ENCODE measurements at regions not wholly inside any gene's neighbourhood (a gene's known extent, or its start where the extent isn't known, plus 50 kb on each side); places are given as distances from the start of the nearest gene placed in this dataset.

DNA sequence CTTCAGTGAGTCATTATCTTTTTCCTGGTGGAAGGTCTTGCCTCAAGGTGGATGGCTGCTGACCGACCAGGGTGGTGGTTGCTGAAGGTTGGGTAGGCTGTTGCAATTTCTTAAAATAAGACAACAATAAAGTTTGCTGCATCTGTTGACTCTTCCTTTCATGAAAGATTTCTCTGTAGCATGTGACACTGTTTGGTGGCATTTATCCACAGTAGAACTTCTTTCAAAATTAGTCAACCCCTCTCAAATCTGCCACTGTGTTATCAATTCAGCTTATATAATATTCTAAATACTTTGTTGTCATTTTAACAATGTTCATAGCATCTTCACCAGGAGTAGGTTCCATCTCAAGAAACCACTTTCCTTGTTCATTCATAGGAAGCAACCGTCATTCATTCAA, 66.8 kb upstream of the ATXN1 start:
- TF ChIP-seq, protein P1, sequence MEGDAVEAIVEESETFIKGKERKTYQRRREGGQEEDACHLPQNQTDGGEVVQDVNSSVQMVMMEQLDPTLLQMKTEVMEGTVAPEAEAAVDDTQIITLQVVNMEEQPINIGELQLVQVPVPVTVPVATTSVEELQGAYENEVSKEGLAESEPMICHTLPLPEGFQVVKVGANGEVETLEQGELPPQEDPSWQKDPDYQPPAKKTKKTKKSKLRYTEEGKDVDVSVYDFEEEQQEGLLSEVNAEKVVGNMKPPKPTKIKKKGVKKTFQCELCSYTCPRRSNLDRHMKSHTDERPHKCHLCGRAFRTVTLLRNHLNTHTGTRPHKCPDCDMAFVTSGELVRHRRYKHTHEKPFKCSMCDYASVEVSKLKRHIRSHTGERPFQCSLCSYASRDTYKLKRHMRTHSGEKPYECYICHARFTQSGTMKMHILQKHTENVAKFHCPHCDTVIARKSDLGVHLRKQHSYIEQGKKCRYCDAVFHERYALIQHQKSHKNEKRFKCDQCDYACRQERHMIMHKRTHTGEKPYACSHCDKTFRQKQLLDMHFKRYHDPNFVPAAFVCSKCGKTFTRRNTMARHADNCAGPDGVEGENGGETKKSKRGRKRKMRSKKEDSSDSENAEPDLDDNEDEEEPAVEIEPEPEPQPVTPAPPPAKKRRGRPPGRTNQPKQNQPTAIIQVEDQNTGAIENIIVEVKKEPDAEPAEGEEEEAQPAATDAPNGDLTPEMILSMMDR (IDR thresholded peaks at IDR 0.05), result no peak
- TF ChIP-seq ZSCAN20 (CRISPR knock-in tag; IDR thresholded peaks at IDR 0.05), result no peak
- no peak for TF ChIP-seq RNF2 (IDR thresholded peaks at IDR 0.05; ENCODE audit: borderline replicate concordance, low read depth)
- TF ChIP-seq ZC3H11A (IDR thresholded peaks at IDR 0.05), result no peak
- no peak for TF ChIP-seq HDAC2 (IDR thresholded peaks at IDR 0.05)
- TF ChIP-seq, protein P2, sequence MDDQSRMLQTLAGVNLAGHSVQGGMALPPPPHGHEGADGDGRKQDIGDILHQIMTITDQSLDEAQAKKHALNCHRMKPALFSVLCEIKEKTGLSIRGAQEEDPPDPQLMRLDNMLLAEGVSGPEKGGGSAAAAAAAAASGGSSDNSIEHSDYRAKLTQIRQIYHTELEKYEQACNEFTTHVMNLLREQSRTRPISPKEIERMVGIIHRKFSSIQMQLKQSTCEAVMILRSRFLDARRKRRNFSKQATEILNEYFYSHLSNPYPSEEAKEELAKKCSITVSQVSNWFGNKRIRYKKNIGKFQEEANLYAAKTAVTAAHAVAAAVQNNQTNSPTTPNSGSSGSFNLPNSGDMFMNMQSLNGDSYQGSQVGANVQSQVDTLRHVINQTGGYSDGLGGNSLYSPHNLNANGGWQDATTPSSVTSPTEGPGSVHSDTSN (IDR thresholded peaks at IDR 0.05), result no peak
- no peak for TF ChIP-seq FOSL2 (IDR thresholded peaks at IDR 0.05)
- no peak for TF ChIP-seq FOSL2 (CRISPR knock-in tag; IDR thresholded peaks at IDR 0.05)
- no peak for TF ChIP-seq JUNB (IDR thresholded peaks at IDR 0.05)
- no peak for TF ChIP-seq HOXB13 (CRISPR knock-in tag; IDR thresholded peaks at IDR 0.05; ENCODE audit: low read depth)
- no peak for TF ChIP-seq BHLHE40 (IDR thresholded peaks at IDR 0.05; ENCODE audit: low read depth, low read length)
- no peak for TF ChIP-seq RAD21 (conservative IDR thresholded peaks at IDR 0.05 in 1 of 2, IDR thresholded peaks at IDR 0.05 in 1 of 2)
- no peak for TF ChIP-seq POLR2A (IDR thresholded peaks at IDR 0.05; ENCODE audit: low read length)
- no peak for TF ChIP-seq FOXS1 (CRISPR knock-in tag; IDR thresholded peaks at IDR 0.05)
- no peak for TF ChIP-seq ESRRA (IDR thresholded peaks at IDR 0.05; ENCODE audit: borderline replicate concordance, low read length)
- TF ChIP-seq RCOR1 (IDR thresholded peaks at IDR 0.05; ENCODE audit: low read depth, low read length), result no peak
- no peak for TF ChIP-seq HOXA7 (CRISPR knock-in tag; IDR thresholded peaks at IDR 0.05)
- TF ChIP-seq, protein P3, sequence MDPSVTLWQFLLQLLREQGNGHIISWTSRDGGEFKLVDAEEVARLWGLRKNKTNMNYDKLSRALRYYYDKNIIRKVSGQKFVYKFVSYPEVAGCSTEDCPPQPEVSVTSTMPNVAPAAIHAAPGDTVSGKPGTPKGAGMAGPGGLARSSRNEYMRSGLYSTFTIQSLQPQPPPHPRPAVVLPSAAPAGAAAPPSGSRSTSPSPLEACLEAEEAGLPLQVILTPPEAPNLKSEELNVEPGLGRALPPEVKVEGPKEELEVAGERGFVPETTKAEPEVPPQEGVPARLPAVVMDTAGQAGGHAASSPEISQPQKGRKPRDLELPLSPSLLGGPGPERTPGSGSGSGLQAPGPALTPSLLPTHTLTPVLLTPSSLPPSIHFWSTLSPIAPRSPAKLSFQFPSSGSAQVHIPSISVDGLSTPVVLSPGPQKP (IDR thresholded peaks at IDR 0.05; ENCODE audit: low read depth, low read length), result no peak
- no peak for TF ChIP-seq GATA3 (IDR thresholded peaks at IDR 0.05; ENCODE audit: borderline replicate concordance)
- TF ChIP-seq, protein P4, sequence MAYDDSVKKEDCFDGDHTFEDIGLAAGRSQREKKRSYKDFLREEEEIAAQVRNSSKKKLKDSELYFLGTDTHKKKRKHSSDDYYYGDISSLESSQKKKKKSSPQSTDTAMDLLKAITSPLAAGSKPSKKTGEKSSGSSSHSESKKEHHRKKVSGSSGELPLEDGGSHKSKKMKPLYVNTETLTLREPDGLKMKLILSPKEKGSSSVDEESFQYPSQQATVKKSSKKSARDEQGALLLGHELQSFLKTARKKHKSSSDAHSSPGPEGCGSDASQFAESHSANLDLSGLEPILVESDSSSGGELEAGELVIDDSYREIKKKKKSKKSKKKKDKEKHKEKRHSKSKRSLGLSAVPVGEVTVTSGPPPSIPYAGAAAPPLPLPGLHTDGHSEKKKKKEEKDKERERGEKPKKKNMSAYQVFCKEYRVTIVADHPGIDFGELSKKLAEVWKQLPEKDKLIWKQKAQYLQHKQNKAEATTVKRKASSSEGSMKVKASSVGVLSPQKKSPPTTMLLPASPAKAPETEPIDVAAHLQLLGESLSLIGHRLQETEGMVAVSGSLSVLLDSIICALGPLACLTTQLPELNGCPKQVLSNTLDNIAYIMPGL (CRISPR knock-in tag; IDR thresholded peaks at IDR 0.05; ENCODE audit: borderline replicate concordance), result no peak
- no peak for TF ChIP-seq EHMT2 (IDR thresholded peaks at IDR 0.05; ENCODE audit: low read depth)
- FAIRE-seq, result no peak
- no peaks in the 10 kb centered on the region for H3K9me3 ChIP-seq
- ChIA-PET CTCF (no interaction called here), POLR2A (no interaction called here)
- ATAC-seq, result no peak
- no peak for DNase-seq (ENCODE audit: low read depth in 1 of 2, low spot score in 1 of 2)
- no peak overlapping the region for H3K4me2 ChIP-seq
- H3K27ac ChIP-seq, result no peak overlapping the region
- WGBS (ENCODE audit: missing lambda C conversion rate), result 65% methylated on average over 2 of the region's 2 CpGs
- H3K4me1 ChIP-seq, result no peaks in the 10 kb centered on the region
- H3K4me3 ChIP-seq, result no peak overlapping the region

DNA sequence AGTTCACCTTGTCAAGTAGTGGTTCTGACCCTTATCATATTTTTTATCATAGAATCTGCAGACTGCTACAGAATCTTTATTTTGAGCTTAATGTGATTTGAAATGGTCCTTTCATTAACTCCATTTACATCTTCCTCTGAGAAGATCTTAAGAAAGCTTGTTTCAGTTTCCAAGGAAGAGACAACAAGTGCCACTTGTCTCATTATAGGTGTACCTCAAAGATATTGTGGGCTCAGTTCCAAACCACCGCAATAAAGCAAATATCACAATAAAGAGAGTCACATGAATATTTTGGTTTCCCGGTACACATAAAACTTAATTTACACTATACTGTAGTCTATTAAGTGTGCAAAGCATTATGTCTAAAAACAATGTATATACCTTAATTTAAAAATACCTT, 66.4 kb upstream of the ATXN1 start:
- H3K4me2 ChIP-seq, result no peak overlapping the region
- H3K4me1 ChIP-seq, result no peaks in the 10 kb centered on the region
- H3K4me3 ChIP-seq, result no peak overlapping the region
- FAIRE-seq (no peak), ATAC-seq (no peak), DNase-seq (ENCODE audit: low read depth in 1 of 2, low spot score in 1 of 2) (no peak)
- H3K27ac ChIP-seq, result no peak overlapping the region
- 68% methylated on average over 2 of the region's 2 CpGs for WGBS (ENCODE audit: missing lambda C conversion rate)
- H3K9me3 ChIP-seq, result no peaks in the 10 kb centered on the region
- ChIA-PET CTCF (no interaction called here), POLR2A (no interaction called here)
- TF ChIP-seq, protein P5, sequence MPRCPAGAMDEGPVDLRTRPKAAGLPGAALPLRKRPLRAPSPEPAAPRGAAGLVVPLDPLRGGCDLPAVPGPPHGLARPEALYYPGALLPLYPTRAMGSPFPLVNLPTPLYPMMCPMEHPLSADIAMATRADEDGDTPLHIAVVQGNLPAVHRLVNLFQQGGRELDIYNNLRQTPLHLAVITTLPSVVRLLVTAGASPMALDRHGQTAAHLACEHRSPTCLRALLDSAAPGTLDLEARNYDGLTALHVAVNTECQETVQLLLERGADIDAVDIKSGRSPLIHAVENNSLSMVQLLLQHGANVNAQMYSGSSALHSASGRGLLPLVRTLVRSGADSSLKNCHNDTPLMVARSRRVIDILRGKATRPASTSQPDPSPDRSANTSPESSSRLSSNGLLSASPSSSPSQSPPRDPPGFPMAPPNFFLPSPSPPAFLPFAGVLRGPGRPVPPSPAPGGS (IDR thresholded peaks at IDR 0.05), result no peak
- no peak for TF ChIP-seq HDAC2 (IDR thresholded peaks at IDR 0.05)
- TF ChIP-seq, protein P6, sequence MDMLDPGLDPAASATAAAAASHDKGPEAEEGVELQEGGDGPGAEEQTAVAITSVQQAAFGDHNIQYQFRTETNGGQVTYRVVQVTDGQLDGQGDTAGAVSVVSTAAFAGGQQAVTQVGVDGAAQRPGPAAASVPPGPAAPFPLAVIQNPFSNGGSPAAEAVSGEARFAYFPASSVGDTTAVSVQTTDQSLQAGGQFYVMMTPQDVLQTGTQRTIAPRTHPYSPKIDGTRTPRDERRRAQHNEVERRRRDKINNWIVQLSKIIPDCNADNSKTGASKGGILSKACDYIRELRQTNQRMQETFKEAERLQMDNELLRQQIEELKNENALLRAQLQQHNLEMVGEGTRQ (IDR thresholded peaks at IDR 0.05), result no peak
- TF ChIP-seq RAD21 (conservative IDR thresholded peaks at IDR 0.05 in 1 of 2, IDR thresholded peaks at IDR 0.05 in 1 of 2), result no peak
- TF ChIP-seq CHD2 (IDR thresholded peaks at IDR 0.05; ENCODE audit: low read length, partially characterized antibody), result no peak
- no peak for TF ChIP-seq GATA3 (IDR thresholded peaks at IDR 0.05; ENCODE audit: borderline replicate concordance)
- no peak for TF ChIP-seq HOXB5 (CRISPR knock-in tag; IDR thresholded peaks at IDR 0.05)
- TF ChIP-seq, protein P7, sequence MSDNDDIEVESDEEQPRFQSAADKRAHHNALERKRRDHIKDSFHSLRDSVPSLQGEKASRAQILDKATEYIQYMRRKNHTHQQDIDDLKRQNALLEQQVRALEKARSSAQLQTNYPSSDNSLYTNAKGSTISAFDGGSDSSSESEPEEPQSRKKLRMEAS (IDR thresholded peaks at IDR 0.05), result no peak
- no peak for TF ChIP-seq RNF2 (IDR thresholded peaks at IDR 0.05; ENCODE audit: borderline replicate concordance, low read depth)
- no peak for TF ChIP-seq POLR2AphosphoS2 (conservative IDR thresholded peaks at IDR 0.05; ENCODE audit: low read length)
- TF ChIP-seq, protein P1 (IDR thresholded peaks at IDR 0.05), result no peak
- TF ChIP-seq MAFK (IDR thresholded peaks at IDR 0.05; ENCODE audit: partially characterized antibody), result no peak
